ENCODE measurements at regions not wholly inside any gene's neighbourhood (a gene's known extent, or its start where the extent isn't known, plus 50 kb on each side); places are given as distances from the start of the nearest gene placed in this dataset.

GRCh38 chr4:155140889-155141288 lies 67.5 kb upstream of the NPY2R start:
- in situ Hi-C loops (cut with HindIII; ENCODE audit: low pct_unique_long_range_greater_than_20kb, low sequenced_read_pairs): no loop called here
- DNase-seq (ENCODE audit: low read depth): no peak

- in situ Hi-C loops (cut with HindIII; ENCODE audit: low pct_unique_long_range_greater_than_20kb, low sequenced_read_pairs): no loop called here
- no peak for DNase-seq (ENCODE audit: low read depth)
These were observed 64.9 kb upstream of the NPY2R start for GRCh38 chr4:155143512-155143911.

Measured in Caki2 (cell line).